ENCODE measurements at regions not wholly inside any gene's neighbourhood (a gene's known extent, or its start where the extent isn't known, plus 50 kb on each side); places are given as distances from the start of the nearest gene placed in this dataset.

- TF ChIP-seq, protein P1, sequence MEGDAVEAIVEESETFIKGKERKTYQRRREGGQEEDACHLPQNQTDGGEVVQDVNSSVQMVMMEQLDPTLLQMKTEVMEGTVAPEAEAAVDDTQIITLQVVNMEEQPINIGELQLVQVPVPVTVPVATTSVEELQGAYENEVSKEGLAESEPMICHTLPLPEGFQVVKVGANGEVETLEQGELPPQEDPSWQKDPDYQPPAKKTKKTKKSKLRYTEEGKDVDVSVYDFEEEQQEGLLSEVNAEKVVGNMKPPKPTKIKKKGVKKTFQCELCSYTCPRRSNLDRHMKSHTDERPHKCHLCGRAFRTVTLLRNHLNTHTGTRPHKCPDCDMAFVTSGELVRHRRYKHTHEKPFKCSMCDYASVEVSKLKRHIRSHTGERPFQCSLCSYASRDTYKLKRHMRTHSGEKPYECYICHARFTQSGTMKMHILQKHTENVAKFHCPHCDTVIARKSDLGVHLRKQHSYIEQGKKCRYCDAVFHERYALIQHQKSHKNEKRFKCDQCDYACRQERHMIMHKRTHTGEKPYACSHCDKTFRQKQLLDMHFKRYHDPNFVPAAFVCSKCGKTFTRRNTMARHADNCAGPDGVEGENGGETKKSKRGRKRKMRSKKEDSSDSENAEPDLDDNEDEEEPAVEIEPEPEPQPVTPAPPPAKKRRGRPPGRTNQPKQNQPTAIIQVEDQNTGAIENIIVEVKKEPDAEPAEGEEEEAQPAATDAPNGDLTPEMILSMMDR (conservative IDR thresholded peaks at IDR 0.05; ENCODE audit: low read length) = no peak
- no peak for TF ChIP-seq EZH2phosphoT487 (IDR thresholded peaks at IDR 0.05; ENCODE audit: borderline replicate concordance)
Observed at GRCh38 chr10:111515264-111515663, 438.4 kb downstream of the ADRA2A start.

Measured in Loucy (cell line).